GM21423 (cell line): ENCODE measurements at regions not wholly inside any gene's neighbourhood (a gene's known extent, or its start where the extent isn't known, plus 50 kb on each side); places are given as distances from the start of the nearest gene placed in this dataset.

ENCODE experiments used
- ATAC-seq: cut with Tn5 transposase; IDR thresholded peaks from one replicate; pipeline ENCODE4 v1.9.1; 2021; ENCODE audit warnings: mild to moderate bottlenecking, moderate library complexity; ENCODE audit not compliant: unreplicated experiment

- no peak for ATAC-seq
Measured at GRCh38 chr6:138607478-138608433, 108.5 kb upstream of the NHSL1 start.

- ATAC-seq = no peak
Measured at GRCh38 chr6:138608896-138609295, 109.6 kb upstream of the NHSL1 start.

- ATAC-seq = no peak
Measured at GRCh38 chr6:138609801-138610430, 110.6 kb upstream of the NHSL1 start.

GRCh38 chr6:138610816-138611215, 111.5 kb upstream of the NHSL1 start:
- ATAC-seq = no peak

- ATAC-seq = no peak
Measured at GRCh38 chr6:138614151-138614550, 114.9 kb upstream of the NHSL1 start.

GRCh38 chr6:138618168-138618567, 118.9 kb upstream of the NHSL1 start:
- ATAC-seq = no peak

GRCh38 chr6:138620630-138621029, 121.3 kb upstream of the NHSL1 start:
- no peak for ATAC-seq

GRCh38 chr6:138622967-138623366, 123.7 kb upstream of the NHSL1 start:
- ATAC-seq = no peak

GRCh38 chr6:138631566-138631965, 132.3 kb upstream of the NHSL1 start:
- no peak for ATAC-seq

- no peak for ATAC-seq
Measured at GRCh38 chr6:138637822-138638221, 135.7 kb upstream of the CCDC28A start.

GRCh38 chr6:138638604-138639003, 135.0 kb upstream of the CCDC28A start:
- no peak for ATAC-seq

GRCh38 chr6:138640028-138640427, 133.5 kb upstream of the CCDC28A start:
- no peak for ATAC-seq

- ATAC-seq = no peak
Measured at GRCh38 chr6:138643210-138643609, 130.4 kb upstream of the CCDC28A start.

GRCh38 chr6:138645976-138646640, 127.5 kb upstream of the CCDC28A start:
- ATAC-seq = no peak

- no peak for ATAC-seq
Measured at GRCh38 chr6:138647006-138647405, 126.6 kb upstream of the CCDC28A start.

GRCh38 chr6:138648127-138648526, 125.4 kb upstream of the CCDC28A start:
- ATAC-seq = no peak

GRCh38 chr6:138651491-138651890, 122.1 kb upstream of the CCDC28A start:
- no peak for ATAC-seq

- no peak for ATAC-seq
Measured at GRCh38 chr6:138652824-138653223, 120.7 kb upstream of the CCDC28A start.

GRCh38 chr6:138653435-138653834, 120.1 kb upstream of the CCDC28A start:
- ATAC-seq = no peak

- ATAC-seq = peak; percentile 98
Measured at GRCh38 chr6:138654715-138655634, 118.6 kb upstream of the CCDC28A start.

GRCh38 chr6:138655828-138656227, 117.7 kb upstream of the CCDC28A start:
- no peak for ATAC-seq
